ENCODE measurements at regions not wholly inside any gene's neighbourhood (a gene's known extent, or its start where the extent isn't known, plus 50 kb on each side); places are given as distances from the start of the nearest gene placed in this dataset.

- TF ChIP-seq POLR2AphosphoS5 (IDR thresholded peaks at IDR 0.05; ENCODE audit: low read depth) (no peak), EZH2 (IDR thresholded peaks at IDR 0.05; ENCODE audit: low read depth, unreplicated experiment) (no peak), EZH2phosphoT487 (IDR thresholded peaks at IDR 0.05; ENCODE audit: unreplicated experiment) (no peak), CTCF (conservative IDR thresholded peaks at IDR 0.05; ENCODE audit: low read depth in 2 of 2) (no peak), ZNF114 (CRISPR knock-in tag; IDR thresholded peaks at IDR 0.05) (no peak), REST (IDR thresholded peaks at IDR 0.05; ENCODE audit: unreplicated experiment) (no peak), STAT1 (IDR thresholded peaks at IDR 0.05; ENCODE audit: unreplicated experiment) (no peak), CREB1 (CRISPR knock-in tag; IDR thresholded peaks at IDR 0.05; ENCODE audit: low read depth) (no peak), ETS1 (IDR thresholded peaks at IDR 0.05) (no peak), JUNB (IDR thresholded peaks at IDR 0.05; ENCODE audit: unreplicated experiment) (no peak), ZNF331 (CRISPR knock-in tag; IDR thresholded peaks at IDR 0.05; ENCODE audit: low read depth) (no peak)
Observed at GRCh38 chr14:71362282-71362681, 455.0 kb downstream of the PCNX1 start.

Measured in GM23338 (cell line).